IMR-90 (cell line): ENCODE measurements at regions not wholly inside any gene's neighbourhood (a gene's known extent, or its start where the extent isn't known, plus 50 kb on each side); places are given as distances from the start of the nearest gene placed in this dataset.
"Not testable (repeated sequence)": the region's sequence is repeated elsewhere in the genome, so short reads cannot be mapped to it uniquely, and the experiment has no call there.

ENCODE experiments used
- ATAC-seq: fragments of 200-7000 bp; cut with Tn5 transposase; 2 replicates; pipeline ENCODE4 v1.9.1; 2020; ENCODE audit warnings: low read depth, mild to moderate bottlenecking, moderate library complexity
- BruUV-seq: library from RNA; stranded (reverse); fragments of 400-500 nt; replicated peaks from 2 replicates; lab custom pipeline; 2021; lab: Mats Ljungman, UMichigan
- CTCF ChIA-PET: fragments of 300-600 bp; formaldehyde crosslinking; extraction: SDS; loops from one replicate; lab custom pipeline; 2021; ENCODE audit warnings: antibody characterized with exemption; lab: Yijun Ruan, JAX
- POLR2A ChIA-PET: fragments of 300-600 bp; sonication (Branson Sonifier 250); formaldehyde crosslinking; loops from one replicate; lab custom pipeline; 2022; ENCODE audit warnings: antibody characterized with exemption; ENCODE audit not compliant: unreplicated experiment; lab: Charles Lee
- DNase-seq: peaks from one replicate; pipeline ENCODE4 v3.0.0; 2013
- H2AFZ ChIP-seq: replicated peaks from 2 replicates; pipeline ENCODE3; 2013; ENCODE audit warnings: low read length, mild to moderate bottlenecking; ENCODE audit not compliant: poor library complexity
- H2AK5ac ChIP-seq: 2 replicates; pipeline ENCODE4 v1.6.1; 2013; ENCODE audit warnings: low read depth, low read length, inconsistent platforms
- H2AK9ac ChIP-seq: replicated peaks from 2 replicates; pipeline ENCODE3; 2013; ENCODE audit warnings: mild to moderate bottlenecking, low read depth, low read length, moderate library complexity; ENCODE audit not compliant: poor library complexity
- H2BK120ac ChIP-seq: 2 replicates; pipeline ENCODE4 v1.6.1; 2013; ENCODE audit warnings: low read depth, low read length, inconsistent platforms
- H2BK15ac ChIP-seq: 3 replicates; pipeline ENCODE4 v1.6.1; 2013; ENCODE audit warnings: low read depth, low read length, inconsistent platforms
- H2BK20ac ChIP-seq: 2 replicates; pipeline ENCODE4 v1.6.1; 2013; ENCODE audit warnings: low read depth, mild to moderate bottlenecking, inconsistent platforms, low read length, moderate library complexity
- H2BK5ac ChIP-seq: 2 replicates; pipeline ENCODE4 v1.6.1; 2013; ENCODE audit warnings: mild to moderate bottlenecking, low read depth, low read length, inconsistent platforms; ENCODE audit not compliant: poor library complexity, severe bottlenecking
- H3K14ac ChIP-seq: replicated peaks from 2 replicates; pipeline ENCODE4 v1.6.1; 2013; ENCODE audit warnings: low read depth, low read length, inconsistent platforms
- H3K18ac ChIP-seq: 2 replicates; pipeline ENCODE4 v1.6.1; 2013; ENCODE audit warnings: low read depth, low read length, control low read depth
- H3K23ac ChIP-seq: 2 replicates; pipeline ENCODE4 v1.6.1; 2013; ENCODE audit warnings: low read depth, low read length, inconsistent platforms
- H3K27ac ChIP-seq: 2 replicates; pipeline ENCODE4 v1.5.1; 2013; ENCODE audit warnings: mild to moderate bottlenecking, control low read depth, low read length; ENCODE audit not compliant: insufficient read depth
- H3K27me3 ChIP-seq: 2 replicates; pipeline ENCODE4 v1.6.1; 2013; ENCODE audit warnings: low read length; ENCODE audit not compliant: control insufficient read depth, insufficient read depth
- H3K36me3 ChIP-seq: 2 replicates; pipeline ENCODE4 v1.6.1; 2013; ENCODE audit warnings: low read length, mixed read lengths; ENCODE audit not compliant: control insufficient read depth, insufficient read depth
- H3K4ac ChIP-seq: 2 replicates; pipeline ENCODE4 v1.6.1; 2013; ENCODE audit warnings: low read depth, low read length, inconsistent platforms
- H3K4me1 ChIP-seq: 2 replicates; pipeline ENCODE4 v1.6.1; 2013; ENCODE audit warnings: low read length, mixed read lengths; ENCODE audit not compliant: control insufficient read depth, insufficient read depth
- H3K4me2 ChIP-seq: 2 replicates; pipeline ENCODE4 v1.6.1; 2013; ENCODE audit warnings: low read depth, mild to moderate bottlenecking, control low read depth, low read length, moderate library complexity
- H3K4me3 ChIP-seq: 2 replicates; pipeline ENCODE4 v1.5.1; 2013; ENCODE audit warnings: low read depth, mild to moderate bottlenecking, control low read depth, low read length, moderate library complexity; ENCODE audit not compliant: insufficient read depth
- H3K56ac ChIP-seq: 2 replicates; pipeline ENCODE4 v1.6.1; 2013; ENCODE audit warnings: low read length, inconsistent platforms; ENCODE audit not compliant: insufficient read depth; ENCODE audit errors: extremely low read depth
- H3K79me1 ChIP-seq, 2 experiments: 2 replicates each; pipeline ENCODE4 v1.6.1; 2013; ENCODE audit warnings: low read length in 2 of 2, inconsistent platforms in 1 of 2, low read depth in 1 of 2
- H3K9ac ChIP-seq: 2 replicates; pipeline ENCODE4 v1.6.1; 2013; ENCODE audit warnings: low read depth, low read length, control low read depth
- H3K9me1 ChIP-seq: 2 replicates; pipeline ENCODE4 v1.6.1; 2013; ENCODE audit warnings: low read length, inconsistent platforms; ENCODE audit not compliant: insufficient read depth
- H3K9me3 ChIP-seq: 2 replicates; pipeline ENCODE4 v1.6.1; 2013; ENCODE audit warnings: low read length; ENCODE audit not compliant: control insufficient read depth, insufficient read depth
- H4K20me1 ChIP-seq: 2 replicates; pipeline ENCODE4 v1.6.1; 2013; ENCODE audit warnings: low read length, inconsistent platforms; ENCODE audit not compliant: insufficient read depth
- H4K5ac ChIP-seq: 2 replicates; pipeline ENCODE4 v1.6.1; 2013; ENCODE audit warnings: mild to moderate bottlenecking, low read depth, low read length, control low read depth
- H4K8ac ChIP-seq, 2 experiments: 2 replicates each; pipeline ENCODE4 v1.6.1; 2013; ENCODE audit warnings: low read depth in 2 of 2, low read length in 2 of 2, control low read depth in 1 of 2, inconsistent platforms in 1 of 2
- H4K91ac ChIP-seq: 2 replicates; pipeline ENCODE4 v1.6.1; 2013; ENCODE audit warnings: low read depth, low read length, inconsistent platforms; ENCODE audit not compliant: insufficient read depth
- CTCF ChIP-seq: conservative IDR thresholded peaks from 2 replicates; pipeline ENCODE4 v1.5.1; 2012; ENCODE audit warnings: mild to moderate bottlenecking, low read depth, low read length, improper control_type of control experiment
- USF2 ChIP-seq: fragments of 150-350 bp; IDR thresholded peaks from 2 replicates; pipeline ENCODE4 v1.6.1; 2017; ENCODE audit warnings: mild to moderate bottlenecking, antibody characterized with exemption, low read length, low read depth
- WGBS, 2 experiments: methylation state at CpG; one replicate each; pipeline versions ENCODE4 v1.1.5 to v1.1.7; 2013; ENCODE audit warnings: missing lambda C conversion rate in 2 of 2; ENCODE audit not compliant: insufficient read length in 1 of 2; ENCODE audit errors: extremely low coverage in 2 of 2; 5-methylcytosine and 5-hydroxymethylcytosine counted together
- dilution Hi-C: fragments of 300-500 bp; cut with HindIII; formaldehyde crosslinking; loops from one replicate; pipeline ENCODE4 v1.14.3; 2018; ENCODE audit warnings: low sequenced_read_pairs; ENCODE audit not compliant: unreplicated experiment
- in situ Hi-C: fragments of 300-500 bp; cut with MboI; formaldehyde crosslinking; loops from 3 replicates; pipeline ENCODE4 v1.14.3; 2019; ENCODE audit warnings: low sequenced_read_pairs, inconsistent platforms, mixed read lengths
- intact Hi-C: fragments of 100-400 bp; cut with micrococcal nuclease; formaldehyde crosslinking; loops from 2 replicates; pipeline ENCODE4 v1.10.0; 2022

GRCh38 chr5:45750574-45750973 is 54.4 kb upstream of the HCN1 start:
- in situ Hi-C loops: no loop called here
- CTCF ChIA-PET: no interaction called here
- H3K4me3 ChIP-seq: no peak overlapping the region
- H2BK20ac ChIP-seq: no peak overlapping the region
- H3K4me1 ChIP-seq: no peaks in the 10 kb centered on the region
- no peak for TF ChIP-seq USF2
- TF ChIP-seq CTCF: no peak
- H3K14ac ChIP-seq: no peak overlapping the region
- no TSS peak for BruUV-seq
- no peaks in the 10 kb centered on the region for H3K9me1 ChIP-seq
- DNase-seq (no peak), ATAC-seq (no peak)
- no peak overlapping the region for H3K18ac ChIP-seq
- no peak overlapping the region for H2BK5ac ChIP-seq
- no peak overlapping the region for H3K27ac ChIP-seq
- no peaks in the 10 kb centered on the region for H3K27me3 ChIP-seq
- no peak overlapping the region for H3K4ac ChIP-seq
- H3K56ac ChIP-seq: no peak overlapping the region
- H4K20me1 ChIP-seq: no peaks in the 10 kb centered on the region
- intact Hi-C loops: no loop called here
- H2AK9ac ChIP-seq: no peak overlapping the region
- H3K23ac ChIP-seq: no peak overlapping the region
- no peak overlapping the region for H3K9ac ChIP-seq
- no peak overlapping the region for H4K91ac ChIP-seq
- no peak overlapping the region for H4K5ac ChIP-seq
- no peak overlapping the region for H2BK120ac ChIP-seq
- no peak overlapping the region for H2AK5ac ChIP-seq
- H3K4me2 ChIP-seq: no peak overlapping the region
- POLR2A ChIA-PET: no interaction called here
- H3K79me1 ChIP-seq: no peaks in the 10 kb centered on the region
- H2AFZ ChIP-seq: no peak overlapping the region
- 82% methylated on average over 2 of the region's 3 CpGs; no CpG with 5 or more reads in 1 of the 2 experiments for WGBS, 2 experiments
- H3K36me3 ChIP-seq: no peaks in the 10 kb centered on the region
- H4K8ac ChIP-seq: no peak overlapping the region
- H2BK15ac ChIP-seq: no peak overlapping the region
- dilution Hi-C loops: no loop called here
- H3K9me3 ChIP-seq: peaks cover 9% of the 10 kb centered on the region

GRCh38 chr5:45748511-45748910 is 52.3 kb upstream of the HCN1 start:
- H2AK5ac ChIP-seq, dilution Hi-C loops, H3K4me1 ChIP-seq: not testable (repeated sequence)

More at GRCh38 chr5:45748511-45748910, 52.3 kb upstream of the HCN1 start:
- H2BK20ac ChIP-seq, in situ Hi-C loops, POLR2A ChIA-PET, BruUV-seq, DNase-seq, H2AK9ac ChIP-seq, H3K27me3 ChIP-seq, H3K9ac ChIP-seq, H2BK15ac ChIP-seq, H3K56ac ChIP-seq, ATAC-seq, H3K4me2 ChIP-seq, H2AFZ ChIP-seq, H3K14ac ChIP-seq, H2BK120ac ChIP-seq, H3K4me3 ChIP-seq, H3K4ac ChIP-seq, H3K36me3 ChIP-seq, H4K8ac ChIP-seq, CTCF ChIA-PET, H3K18ac ChIP-seq, intact Hi-C loops, H3K79me1 ChIP-seq, H3K9me1 ChIP-seq, H4K91ac ChIP-seq, H3K9me3 ChIP-seq, H4K5ac ChIP-seq, H4K20me1 ChIP-seq, H3K27ac ChIP-seq, H3K23ac ChIP-seq, H2BK5ac ChIP-seq: not testable (repeated sequence)
- WGBS, 2 experiments: 42% methylated on average over 2 of the region's 4 CpGs; no CpG with 5 or more reads in 1 of the 2 experiments
